Heart left ventricle (tissue), 13 donors: ENCODE measurements at regions not wholly inside any gene's neighbourhood (a gene's known extent, or its start where the extent isn't known, plus 50 kb on each side); places are given as distances from the start of the nearest gene placed in this dataset.

ENCODE experiments used
- POLR2A ChIP-seq, 2 donors: fragments of 450-650 bp; IDR thresholded peaks; one replicate each; pipeline ENCODE4 v1.6.1; 2017; ENCODE audit warnings: antibody characterized with exemption in 2 of 2, mild to moderate bottlenecking in 2 of 2, moderate library complexity in 2 of 2
- TF ChIP-seq, protein P1 (sequence below), 12 donors: fragments of 200-600 bp; sonication (generic) in 4 of 12; IDR thresholded peaks; one replicate each; pipeline versions ENCODE4 v1.5.0 to v1.8.0; 2018 to 2022; ENCODE audit warnings: antibody characterized with exemption in 12 of 12, mild to moderate bottlenecking in 5 of 12
- donor health status: ischemic (EF 13 %, LVEDD 7.1; RV severe dilation, severe dysfunction).
- donor health status: DM: no; HTN: yes; CAD: no.
- donor health status: DM: no; HTN: no; CAD: no.
- donor health status: ischemic (EF 25% LVEDD 6.9; RV normal size, moderate dysfunction).
- donor health status: ischemic (EF 25% LVEDD 5.7; RV mildly dilated, moderate dysfunction).
- donor health status: ischemic (EF 35%, LVEDD 5.7; RV mildly dilated, moderate dysfunction).
- donor health status: nonischemic (EF 11% LVEDD 7.7; RV severe dilation, severe dysfunction).
- donor health status: DM: yes; HTN: yes; CAD: no.
- donor health status: PGD.
- donor health status: ischemic (EF 29% LVEDD 5.4; RV normal size, mild dysfunction).
- donor health status: nonischemic (EF 23%, LVEDD 6.1; RV moderate dilation, normal function).

DNA sequence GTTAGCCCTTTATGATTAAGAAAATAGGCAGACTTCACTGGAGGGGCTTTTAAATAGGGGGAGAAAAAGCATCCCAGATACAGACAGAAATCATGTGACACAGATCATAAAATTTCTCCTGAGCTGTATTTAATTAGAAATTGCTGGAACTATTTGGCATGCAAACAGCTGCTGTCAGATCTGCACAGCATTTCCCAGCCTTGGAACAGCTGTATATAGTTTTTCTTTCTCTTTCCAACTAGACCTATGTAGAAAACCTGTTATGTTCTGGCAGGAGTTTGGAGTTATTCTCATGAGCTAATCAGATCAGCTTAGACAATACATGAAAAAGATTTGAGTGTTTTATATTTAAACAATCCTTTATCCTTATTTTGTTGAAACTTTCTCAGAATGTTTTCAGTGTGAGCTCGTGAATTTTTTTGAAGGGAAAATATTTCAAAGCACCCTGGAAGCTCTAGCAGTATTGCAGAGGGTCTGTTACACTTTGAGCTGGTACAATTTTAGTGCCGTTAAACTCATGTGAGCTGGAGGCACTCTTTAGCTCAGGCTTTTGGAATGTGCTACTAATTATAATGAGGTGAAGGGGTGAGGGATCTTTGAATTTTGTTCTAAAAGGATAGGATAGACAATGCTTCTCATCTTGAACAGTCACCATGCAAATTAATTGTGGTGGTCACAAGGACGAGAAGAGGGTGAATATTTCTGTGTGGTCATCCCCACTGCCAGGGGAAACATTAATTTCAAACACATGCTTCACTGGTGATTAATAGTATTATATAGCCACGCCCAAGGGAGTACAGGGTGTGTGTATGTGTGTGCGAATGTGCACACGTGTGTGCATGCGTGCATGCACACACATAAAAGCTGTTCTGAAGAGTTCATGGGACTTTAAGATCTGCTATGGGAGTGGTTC, 239.4 kb upstream of the FBXL7 start:
- TF ChIP-seq POLR2A (IDR thresholded peaks at IDR 0.05), result no peak
- TF ChIP-seq, protein P1, sequence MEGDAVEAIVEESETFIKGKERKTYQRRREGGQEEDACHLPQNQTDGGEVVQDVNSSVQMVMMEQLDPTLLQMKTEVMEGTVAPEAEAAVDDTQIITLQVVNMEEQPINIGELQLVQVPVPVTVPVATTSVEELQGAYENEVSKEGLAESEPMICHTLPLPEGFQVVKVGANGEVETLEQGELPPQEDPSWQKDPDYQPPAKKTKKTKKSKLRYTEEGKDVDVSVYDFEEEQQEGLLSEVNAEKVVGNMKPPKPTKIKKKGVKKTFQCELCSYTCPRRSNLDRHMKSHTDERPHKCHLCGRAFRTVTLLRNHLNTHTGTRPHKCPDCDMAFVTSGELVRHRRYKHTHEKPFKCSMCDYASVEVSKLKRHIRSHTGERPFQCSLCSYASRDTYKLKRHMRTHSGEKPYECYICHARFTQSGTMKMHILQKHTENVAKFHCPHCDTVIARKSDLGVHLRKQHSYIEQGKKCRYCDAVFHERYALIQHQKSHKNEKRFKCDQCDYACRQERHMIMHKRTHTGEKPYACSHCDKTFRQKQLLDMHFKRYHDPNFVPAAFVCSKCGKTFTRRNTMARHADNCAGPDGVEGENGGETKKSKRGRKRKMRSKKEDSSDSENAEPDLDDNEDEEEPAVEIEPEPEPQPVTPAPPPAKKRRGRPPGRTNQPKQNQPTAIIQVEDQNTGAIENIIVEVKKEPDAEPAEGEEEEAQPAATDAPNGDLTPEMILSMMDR (IDR thresholded peaks at IDR 0.05), result no peak
